Limb (tissue), 2 donors: ENCODE measurements at regions not wholly inside any gene's neighbourhood (a gene's known extent, or its start where the extent isn't known, plus 50 kb on each side); places are given as distances from the start of the nearest gene placed in this dataset.
"Not testable (repeated sequence)": the region's sequence is repeated elsewhere in the genome, so short reads cannot be mapped to it uniquely, and the experiment has no call there.

ENCODE experiments used
- DNase-seq, 2 donors: peaks; one replicate each; pipeline ENCODE4 v3.0.0-alpha.2; 2016; ENCODE audit errors: extremely low spot score in 2 of 2

GRCh38 chr9:119763260-119763659 is 394.0 kb upstream of the BRINP1 start:
- DNase-seq: no peak

- no peak for DNase-seq
Measured at GRCh38 chr9:119761812-119762211, 392.6 kb upstream of the BRINP1 start.

- no peak for DNase-seq
Measured at GRCh38 chr9:119758990-119759389, 389.8 kb upstream of the BRINP1 start.

GRCh38 chr9:119758241-119758640 is 389.0 kb upstream of the BRINP1 start:
- DNase-seq: no peak

GRCh38 chr9:119739476-119739875 is 370.2 kb upstream of the BRINP1 start:
- DNase-seq: no peak

- DNase-seq: no peak
Measured at GRCh38 chr9:119736491-119737454, 367.5 kb upstream of the BRINP1 start.

GRCh38 chr9:119727988-119728387 is 358.8 kb upstream of the BRINP1 start:
- DNase-seq: no peak

GRCh38 chr9:119726035-119726434 is 356.8 kb upstream of the BRINP1 start:
- no peak for DNase-seq

- no peak for DNase-seq
Measured at GRCh38 chr9:119722384-119722783, 353.1 kb upstream of the BRINP1 start.

- DNase-seq: no peak
Measured at GRCh38 chr9:119712325-119712724, 343.1 kb upstream of the BRINP1 start.

- DNase-seq: no peak
Measured at GRCh38 chr9:119709431-119709830, 340.2 kb upstream of the BRINP1 start.

GRCh38 chr9:119707228-119707845 is 338.1 kb upstream of the BRINP1 start:
- DNase-seq: no peak

- no peak for DNase-seq
Measured at GRCh38 chr9:119701651-119702050, 332.4 kb upstream of the BRINP1 start.

- DNase-seq: no peak
Measured at GRCh38 chr9:119698535-119698934, 329.3 kb upstream of the BRINP1 start.

GRCh38 chr9:119697996-119698395 is 328.8 kb upstream of the BRINP1 start:
- no peak for DNase-seq

- peak in 1 of 2 donors; percentile 38 for DNase-seq
Measured at GRCh38 chr9:119689879-119690278, 320.6 kb upstream of the BRINP1 start.

GRCh38 chr9:119688547-119688946 is 319.3 kb upstream of the BRINP1 start:
- DNase-seq: no peak

- DNase-seq: no peak
Measured at GRCh38 chr9:119677811-119678505, 308.7 kb upstream of the BRINP1 start.

- no peak for DNase-seq
Measured at GRCh38 chr9:119675951-119676350, 306.7 kb upstream of the BRINP1 start.

GRCh38 chr9:119672763-119673162 is 303.5 kb upstream of the BRINP1 start:
- DNase-seq: not testable (repeated sequence)

GRCh38 chr9:119667916-119668315 is 298.7 kb upstream of the BRINP1 start:
- DNase-seq: no peak

GRCh38 chr9:119667163-119667562 is 297.9 kb upstream of the BRINP1 start:
- no peak for DNase-seq
